GM12891 (cell line): ENCODE measurements at regions not wholly inside any gene's neighbourhood (a gene's known extent, or its start where the extent isn't known, plus 50 kb on each side); places are given as distances from the start of the nearest gene placed in this dataset.
"Not testable (repeated sequence)": the region's sequence is repeated elsewhere in the genome, so short reads cannot be mapped to it uniquely, and the experiment has no call there.

Experiments
- DNase-seq: peaks from one replicate; pipeline ENCODE4 v3.0.0; 2011; ENCODE audit warnings: low spot score; ENCODE audit not compliant: insufficient read length
- FAIRE-seq: peaks from 2 replicates; lab custom pipeline; 2011; peaks lifted over from hg19 to GRCh38; lab: Jason Lieb, UNC
- PAX5 ChIP-seq: IDR thresholded peaks from 2 replicates; pipeline ENCODE4 v1.6.1; 2011; ENCODE audit warnings: low read length, moderate library complexity, mild to moderate bottlenecking; ENCODE audit not compliant: insufficient read depth, severe bottlenecking
- POLR2A ChIP-seq: IDR thresholded peaks from 2 replicates; pipeline ENCODE4 v1.6.1; 2011; ENCODE audit warnings: low read depth, low read length, control low read depth
- POLR2AphosphoS5 ChIP-seq: IDR thresholded peaks from 2 replicates; pipeline ENCODE4 v1.6.1; 2011; ENCODE audit warnings: low read depth, low read length, control low read depth
- POU2F2 ChIP-seq: IDR thresholded peaks from 2 replicates; pipeline ENCODE4 v1.6.1; 2011; ENCODE audit warnings: low read depth, mild to moderate bottlenecking, control low read depth, low read length, moderate library complexity
- SPI1 ChIP-seq: IDR thresholded peaks from 2 replicates; pipeline ENCODE4 v1.6.1; 2011; ENCODE audit warnings: low read depth, low read length, control low read depth
- TAF1 ChIP-seq: IDR thresholded peaks from 2 replicates; pipeline ENCODE4 v1.6.1; 2011; ENCODE audit warnings: low read depth, low read length, control low read depth

GRCh38 chr5:52255308-52255707 is 532.4 kb upstream of the ITGA1 start:
- FAIRE-seq: no peak
- TF ChIP-seq POLR2A (no peak), PAX5 (no peak), POU2F2 (no peak), POLR2AphosphoS5 (no peak), TAF1 (no peak), SPI1 (no peak)
- no peak for DNase-seq

- FAIRE-seq (no peak), DNase-seq (no peak)
- TF ChIP-seq POLR2AphosphoS5 (no peak), PAX5 (no peak), POLR2A (no peak)
These were observed 524.9 kb upstream of the ITGA1 start for GRCh38 chr5:52262844-52263243.

GRCh38 chr5:52269401-52269800 is 518.3 kb upstream of the ITGA1 start:
- no peak for TF ChIP-seq PAX5
- TF ChIP-seq POU2F2: no peak
- TF ChIP-seq TAF1: no peak
- TF ChIP-seq POLR2AphosphoS5: no peak
- DNase-seq (no peak), FAIRE-seq (no peak)

- no peak for DNase-seq
- TF ChIP-seq SPI1 (no peak), POU2F2 (no peak), TAF1 (no peak), POLR2A (no peak), POLR2AphosphoS5 (no peak), PAX5 (no peak)
- FAIRE-seq: no peak
These were observed 517.9 kb upstream of the ITGA1 start for GRCh38 chr5:52269859-52270258.

GRCh38 chr5:52275639-52276038 is 512.1 kb upstream of the ITGA1 start:
- FAIRE-seq: no peak
- TF ChIP-seq POLR2AphosphoS5 (no peak), POLR2A (no peak), SPI1 (no peak), POU2F2 (no peak), PAX5 (no peak), TAF1 (no peak)
- no peak for DNase-seq

- TF ChIP-seq POU2F2 (no peak), SPI1 (no peak), POLR2AphosphoS5 (no peak), TAF1 (no peak), POLR2A (no peak), PAX5 (no peak)
- FAIRE-seq: no peak
- no peak for DNase-seq
These were observed 510.6 kb upstream of the ITGA1 start for GRCh38 chr5:52277101-52277500.

- DNase-seq (no peak), FAIRE-seq (no peak)
- TF ChIP-seq SPI1: no peak
- TF ChIP-seq POLR2AphosphoS5: no peak
- TF ChIP-seq TAF1: no peak
- no peak for TF ChIP-seq PAX5
- no peak for TF ChIP-seq POLR2A
- TF ChIP-seq POU2F2: no peak
These were observed 505.1 kb upstream of the ITGA1 start for GRCh38 chr5:52282647-52283046.

GRCh38 chr5:52283221-52283620 is 504.5 kb upstream of the ITGA1 start:
- TF ChIP-seq TAF1 (no peak), PAX5 (no peak)
- FAIRE-seq (no peak), DNase-seq (no peak)

- no peak for DNase-seq
- FAIRE-seq: no peak
- TF ChIP-seq POU2F2 (no peak), POLR2AphosphoS5 (no peak), SPI1 (no peak), POLR2A (no peak), PAX5 (no peak), TAF1 (no peak)
These were observed 486.9 kb upstream of the ITGA1 start for GRCh38 chr5:52300703-52301372.

- not testable (repeated sequence) for DNase-seq, FAIRE-seq
These were observed 482.9 kb upstream of the ITGA1 start for GRCh38 chr5:52304816-52305215.

- TF ChIP-seq POLR2AphosphoS5: no peak
- no peak for TF ChIP-seq POU2F2
- TF ChIP-seq TAF1: no peak
- no peak for TF ChIP-seq PAX5
- TF ChIP-seq POLR2A: no peak
- TF ChIP-seq SPI1: no peak
- FAIRE-seq: no peak
- no peak for DNase-seq
These were observed 459.4 kb upstream of the ITGA1 start for GRCh38 chr5:52328220-52328806.
